SK-N-SH (cell line): ENCODE measurements at regions not wholly inside any gene's neighbourhood (a gene's known extent, or its start where the extent isn't known, plus 50 kb on each side); places are given as distances from the start of the nearest gene placed in this dataset.
"Not testable (repeated sequence)": the region's sequence is repeated elsewhere in the genome, so short reads cannot be mapped to it uniquely, and the experiment has no call there.

ENCODE experiments used
- CTCF ChIP-seq: fragments of 200-600 bp; sonication (generic); IDR thresholded peaks from 2 replicates; pipeline ENCODE4 v1.6.1; 2017; ENCODE audit warnings: antibody characterized with exemption, mild to moderate bottlenecking, moderate library complexity
- ELF1 ChIP-seq: IDR thresholded peaks from 2 replicates; pipeline ENCODE4 v1.4.0; 2012
- EP300 ChIP-seq, 2 experiments: IDR thresholded peaks; 2 replicates each; pipeline versions ENCODE4 v1.4.0 to v1.6.1; 2012; ENCODE audit warnings: borderline replicate concordance in 1 of 2, low read depth in 1 of 2, low read length in 1 of 2
- GABPA ChIP-seq: IDR thresholded peaks from 2 replicates; pipeline ENCODE4 v1.4.0; 2012; ENCODE audit warnings: low read depth, mild to moderate bottlenecking
- JUND ChIP-seq: IDR thresholded peaks from 2 replicates; pipeline ENCODE4 v1.4.0; 2012

GRCh38 chr3:91348064-91348463 lies 2240.6 kb downstream of the EPHA3 start:
- not testable (repeated sequence) for TF ChIP-seq CTCF; GABPA; EP300 (IDR thresholded peaks at IDR 0.05; ENCODE audit: borderline replicate concordance in 1 of 2, low read depth in 1 of 2, low read length in 1 of 2); JUND; ELF1
